SU-DHL-6 (cell line): ENCODE measurements at regions not wholly inside any gene's neighbourhood (a gene's known extent, or its start where the extent isn't known, plus 50 kb on each side); places are given as distances from the start of the nearest gene placed in this dataset.

Source experiments
- H2AFZ ChIP-seq: fragments of 200-600 bp; sonication (generic); 2 replicates; pipeline ENCODE4 v1.6.1; 2014; ENCODE audit warnings: low read depth, mild to moderate bottlenecking, moderate library complexity, mixed read lengths, antibody characterized with exemption, low read length; ENCODE audit not compliant: severe bottlenecking
- H3F3A ChIP-seq: fragments of 200-600 bp; shearing (Covaris generic); 2 replicates; pipeline ENCODE4 v1.6.0; 2016; ENCODE audit warnings: antibody characterized with exemption, mild to moderate bottlenecking; ENCODE audit not compliant: insufficient read depth
- H3K27ac ChIP-seq: fragments of 200-600 bp; sonication (generic); 2 replicates; pipeline ENCODE4 v1.5.1; 2016; ENCODE audit warnings: low read depth, mild to moderate bottlenecking, low read length, moderate library complexity, mixed read lengths
- H3K27me3 ChIP-seq: fragments of 200-600 bp; sonication (generic), shearing (Covaris generic); 2 replicates; pipeline ENCODE4 v1.6.0; 2014; ENCODE audit warnings: mild to moderate bottlenecking, low read length
- H3K36me3 ChIP-seq: fragments of 200-600 bp; sonication (generic); 2 replicates; pipeline ENCODE4 v1.6.1; 2014; ENCODE audit warnings: mild to moderate bottlenecking, low read length, mixed read lengths
- H3K4me2 ChIP-seq: fragments of 300-600, 200-600 bp; shearing (Covaris generic), sonication (generic); 2 replicates; pipeline ENCODE4 v1.6.0; 2014; ENCODE audit warnings: low read length, low read depth, mild to moderate bottlenecking; ENCODE audit not compliant: poor library complexity, severe bottlenecking
- H3K4me3 ChIP-seq: fragments of 200-600 bp; sonication (generic); 2 replicates; pipeline ENCODE4 v1.5.1; 2014; ENCODE audit warnings: antibody characterized with exemption, low read length, mild to moderate bottlenecking, mixed read lengths; ENCODE audit not compliant: insufficient read depth, poor library complexity, severe bottlenecking
- H3K79me2 ChIP-seq: fragments of 200-600 bp; sonication (generic); 2 replicates; pipeline ENCODE4 v1.6.1; 2014; ENCODE audit warnings: mild to moderate bottlenecking, low read length, moderate library complexity; ENCODE audit not compliant: insufficient read depth
- H3K9ac ChIP-seq: fragments of 200-600 bp; sonication (generic); 2 replicates; pipeline ENCODE4 v1.7.0; 2014; ENCODE audit warnings: mild to moderate bottlenecking, low read length
- H3K9me2 ChIP-seq: fragments of 200-600 bp; sonication (generic); replicated peaks from 2 replicates; pipeline ENCODE4 v1.6.1; 2014; ENCODE audit warnings: low read length; ENCODE audit not compliant: insufficient read depth
- H3K9me3 ChIP-seq: fragments of 200-600 bp; sonication (generic); 2 replicates; pipeline ENCODE4 v1.6.1; 2014; ENCODE audit warnings: low read length, mixed read lengths; ENCODE audit not compliant: insufficient read depth
- H4K20me1 ChIP-seq: fragments of 200-600 bp; sonication (generic); 2 replicates; pipeline ENCODE4 v1.6.1; 2014; ENCODE audit warnings: low read depth, mild to moderate bottlenecking, antibody characterized with exemption, low read length, moderate library complexity, mixed read lengths
- CTCF ChIP-seq: fragments of 200-600 bp; sonication (generic); IDR thresholded peaks from one replicate; pipeline ENCODE4 v1.5.1; 2017; ENCODE audit warnings: antibody characterized with exemption, mild to moderate bottlenecking, low read length, moderate library complexity; ENCODE audit not compliant: insufficient read depth, poor library complexity, severe bottlenecking
- EZH2phosphoT487 ChIP-seq: fragments of 200-600 bp; sonication (generic), shearing (Covaris generic); conservative IDR thresholded peaks from 2 replicates; pipeline ENCODE4 v1.6.1; 2018; ENCODE audit warnings: mild to moderate bottlenecking, antibody characterized with exemption, low read length, moderate library complexity, mixed read lengths

GRCh38 chr16:86110134-86110533, 211.2 kb downstream of the IRF8 start:
- no peaks in the 10 kb centered on the region for H3K36me3 ChIP-seq
- no peaks in the 10 kb centered on the region for H3K27me3 ChIP-seq
- H3K4me2 ChIP-seq: no peak overlapping the region
- TF ChIP-seq CTCF (no peak), EZH2phosphoT487 (no peak)
- H3K4me3 ChIP-seq: no peak overlapping the region
- H4K20me1 ChIP-seq: no peaks in the 10 kb centered on the region
- H3K9me2 ChIP-seq: no peaks in the 10 kb centered on the region
- peaks cover 11% of the 10 kb centered on the region; the same call in 1 of the 2 replicates for H3K9me3 ChIP-seq
- H2AFZ ChIP-seq: no peak overlapping the region
- H3K27ac ChIP-seq: no peak overlapping the region
- H3K9ac ChIP-seq: no peak overlapping the region
- H3K79me2 ChIP-seq: no peaks in the 10 kb centered on the region
- H3F3A ChIP-seq: peaks cover 5% of the 10 kb centered on the region; the same call in 1 of the 2 replicates

DNA sequence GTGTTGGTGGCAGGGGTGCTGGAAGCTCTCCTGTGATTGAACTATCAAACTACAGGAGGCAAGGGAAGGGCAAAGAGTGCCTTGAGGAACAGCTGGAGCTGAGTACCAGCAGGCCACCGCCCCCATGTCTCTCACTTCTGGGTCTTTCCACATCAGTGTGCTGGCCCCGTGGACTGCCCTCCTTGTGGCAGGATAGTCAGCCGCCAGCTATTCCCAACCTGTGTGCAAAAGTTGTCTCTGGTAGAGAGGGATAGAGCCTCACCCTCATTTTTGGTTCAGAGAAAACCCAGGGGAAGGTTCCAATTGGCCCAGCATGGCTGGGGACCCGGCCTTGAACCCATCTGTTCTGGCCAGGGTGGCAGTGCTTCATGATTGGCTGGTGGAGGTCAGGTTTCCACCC, 211.8 kb downstream of the IRF8 start:
- peaks cover 11% of the 10 kb centered on the region; the same call in 1 of the 2 replicates for H3K9me3 ChIP-seq
- no peak overlapping the region for H3K4me2 ChIP-seq
- H3K9me2 ChIP-seq: no peaks in the 10 kb centered on the region
- H4K20me1 ChIP-seq: no peaks in the 10 kb centered on the region
- no peak overlapping the region for H3K9ac ChIP-seq
- H3K36me3 ChIP-seq: no peaks in the 10 kb centered on the region
- no peak overlapping the region for H3K4me3 ChIP-seq
- H2AFZ ChIP-seq: no peak overlapping the region
- no peaks in the 10 kb centered on the region for H3K27me3 ChIP-seq
- no peak overlapping the region for H3K27ac ChIP-seq
- TF ChIP-seq CTCF (no peak), EZH2phosphoT487 (no peak)
- no peaks in the 10 kb centered on the region for H3K79me2 ChIP-seq
- peaks cover 5% of the 10 kb centered on the region; the same call in 1 of the 2 replicates for H3F3A ChIP-seq

- H3K9me3 ChIP-seq: peaks cover 11% of the 10 kb centered on the region; the same call in 1 of the 2 replicates
- no peaks in the 10 kb centered on the region for H3K9me2 ChIP-seq
- H4K20me1 ChIP-seq: no peaks in the 10 kb centered on the region
- no peaks in the 10 kb centered on the region for H3K27me3 ChIP-seq
- no peak overlapping the region for H2AFZ ChIP-seq
- no peaks in the 10 kb centered on the region for H3K36me3 ChIP-seq
- no peak overlapping the region for H3K9ac ChIP-seq
- H3K4me3 ChIP-seq: no peak overlapping the region
- peaks cover 5% of the 10 kb centered on the region; the same call in 1 of the 2 replicates for H3F3A ChIP-seq
- no peak overlapping the region for H3K4me2 ChIP-seq
- no peak overlapping the region for H3K27ac ChIP-seq
- H3K79me2 ChIP-seq: no peaks in the 10 kb centered on the region
- no peak for TF ChIP-seq CTCF
- no peak for TF ChIP-seq EZH2phosphoT487
Measured at GRCh38 chr16:86112178-86112577, 213.2 kb downstream of the IRF8 start.
